ENCODE measurements at regions not wholly inside any gene's neighbourhood (a gene's known extent, or its start where the extent isn't known, plus 50 kb on each side); places are given as distances from the start of the nearest gene placed in this dataset.

DNA sequence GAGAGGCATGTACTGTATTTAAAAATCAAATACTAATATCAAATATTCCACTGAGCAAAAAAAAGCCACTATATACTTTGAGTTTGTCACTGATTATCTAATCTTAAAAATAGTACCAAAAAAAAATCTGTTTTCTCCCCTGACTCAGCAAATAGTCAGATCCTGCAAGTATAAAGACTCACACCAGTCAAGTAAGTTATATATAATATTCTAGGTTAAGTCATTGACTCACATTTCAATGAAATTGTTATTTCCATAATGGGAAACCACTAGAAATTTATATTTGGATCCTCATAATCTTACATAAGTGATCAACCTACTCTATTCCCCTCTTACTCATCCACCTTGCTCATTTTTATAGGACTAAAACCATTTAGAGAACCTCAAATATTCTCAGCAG, 447.2 kb upstream of the MEF2C start:
- Histone ChIP-seq H3K79me2 (ENCODE audit: control insufficient read depth, insufficient read depth, low read length) (no peaks in the 10 kb centered on the region), H4K20me1 (replicated peaks; ENCODE audit: control insufficient read depth, extremely low read depth, insufficient read depth, low read length) (no peaks in the 10 kb centered on the region), H3K36me3 (ENCODE audit: control insufficient read depth in 2 of 2, extremely low read depth in 1 of 2, insufficient read depth in 2 of 2, low read length in 2 of 2) (no peaks in the 10 kb centered on the region), H3K4me2 (ENCODE audit: insufficient read depth, low read length) (no peak overlapping the region), H3K9me1 (replicated peaks; ENCODE audit: control insufficient read depth, extremely low read depth, insufficient read depth, low read length) (no peaks in the 10 kb centered on the region), H3K9me3 (replicated peaks; ENCODE audit: control insufficient read depth, insufficient read depth, low read length) (no peaks in the 10 kb centered on the region), H3K4me3 (replicated peaks in 1 of 3; ENCODE audit: insufficient read depth in 1 of 3, low read depth in 1 of 3, low read length in 3 of 3) (no peak overlapping the region), H3K4me1 (ENCODE audit: control insufficient read depth, extremely low read depth, insufficient read depth, low read length) (peaks cover 1% of the 10 kb centered on the region), H3K27me3 (ENCODE audit: control insufficient read depth in 2 of 2, insufficient read depth in 2 of 2, low read length in 2 of 2) (no peaks in the 10 kb centered on the region), H2AFZ (ENCODE audit: low read depth, low read length) (no peak overlapping the region), H3K27ac (ENCODE audit: insufficient read depth, low read depth, low read length) (no peak overlapping the region), H3K9ac (replicated peaks; ENCODE audit: extremely low read depth, insufficient read depth, low read length) (no peak overlapping the region)
- POLR2A ChIA-PET = no interaction called here
- intact Hi-C loops (cut with micrococcal nuclease) (no loop called here), dilution Hi-C loops (cut with MboI; ENCODE audit: extremely low pct_ligation_motif_present, low sequenced_read_pairs) (no loop called here)
- CTCF ChIA-PET = no interaction called here
- no peak for TF ChIP-seq GATA2 (IDR thresholded peaks at IDR 0.05; ENCODE audit: insufficient read depth, insufficient read length, low read depth, low read length)
- no peak for TF ChIP-seq JUN (IDR thresholded peaks at IDR 0.05; ENCODE audit: borderline replicate concordance, insufficient read depth, insufficient read length, low read depth)
- no peak for TF ChIP-seq POLR2AphosphoS5 (IDR thresholded peaks at IDR 0.05; ENCODE audit: insufficient read depth, low read depth, low read length)
- no peak for TF ChIP-seq EZH2 (IDR thresholded peaks at IDR 0.05; ENCODE audit: borderline replicate concordance, low read depth, low read length, severe bottlenecking)
- no peak for TF ChIP-seq POLR2A (IDR thresholded peaks at IDR 0.05; ENCODE audit: low read depth, low read length)
- TF ChIP-seq, protein P1, sequence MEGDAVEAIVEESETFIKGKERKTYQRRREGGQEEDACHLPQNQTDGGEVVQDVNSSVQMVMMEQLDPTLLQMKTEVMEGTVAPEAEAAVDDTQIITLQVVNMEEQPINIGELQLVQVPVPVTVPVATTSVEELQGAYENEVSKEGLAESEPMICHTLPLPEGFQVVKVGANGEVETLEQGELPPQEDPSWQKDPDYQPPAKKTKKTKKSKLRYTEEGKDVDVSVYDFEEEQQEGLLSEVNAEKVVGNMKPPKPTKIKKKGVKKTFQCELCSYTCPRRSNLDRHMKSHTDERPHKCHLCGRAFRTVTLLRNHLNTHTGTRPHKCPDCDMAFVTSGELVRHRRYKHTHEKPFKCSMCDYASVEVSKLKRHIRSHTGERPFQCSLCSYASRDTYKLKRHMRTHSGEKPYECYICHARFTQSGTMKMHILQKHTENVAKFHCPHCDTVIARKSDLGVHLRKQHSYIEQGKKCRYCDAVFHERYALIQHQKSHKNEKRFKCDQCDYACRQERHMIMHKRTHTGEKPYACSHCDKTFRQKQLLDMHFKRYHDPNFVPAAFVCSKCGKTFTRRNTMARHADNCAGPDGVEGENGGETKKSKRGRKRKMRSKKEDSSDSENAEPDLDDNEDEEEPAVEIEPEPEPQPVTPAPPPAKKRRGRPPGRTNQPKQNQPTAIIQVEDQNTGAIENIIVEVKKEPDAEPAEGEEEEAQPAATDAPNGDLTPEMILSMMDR (IDR thresholded peaks at IDR 0.05; ENCODE audit: extremely low read depth in 1 of 2, insufficient read depth in 1 of 2, low read depth in 1 of 2, low read length in 2 of 2) = no peak
- TF ChIP-seq FOS (IDR thresholded peaks at IDR 0.05; ENCODE audit: borderline replicate concordance, insufficient read depth, low read length) = no peak
- TF ChIP-seq, protein P2, sequence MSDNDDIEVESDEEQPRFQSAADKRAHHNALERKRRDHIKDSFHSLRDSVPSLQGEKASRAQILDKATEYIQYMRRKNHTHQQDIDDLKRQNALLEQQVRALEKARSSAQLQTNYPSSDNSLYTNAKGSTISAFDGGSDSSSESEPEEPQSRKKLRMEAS (IDR thresholded peaks at IDR 0.05; ENCODE audit: insufficient read depth, insufficient read length) = no peak
- TF ChIP-seq MYC (IDR thresholded peaks at IDR 0.05; ENCODE audit: low read depth, low read length) = no peak
- BruUV-seq (replicated peaks) = no TSS peak
- DNase-seq (ENCODE audit: low read depth, low spot score) = no peak
- no peak for FAIRE-seq

Measured in endothelial cell of umbilical vein (primary cell).